IMR-90 (cell line): ENCODE measurements at regions not wholly inside any gene's neighbourhood (a gene's known extent, or its start where the extent isn't known, plus 50 kb on each side); places are given as distances from the start of the nearest gene placed in this dataset.
A peak's percentile ranks its signal among the peaks of the same experiment; 100 is the strongest.

ENCODE experiments used
- ATAC-seq: fragments of 200-7000 bp; cut with Tn5 transposase; 2 replicates; pipeline ENCODE4 v1.9.1; 2020; ENCODE audit warnings: low read depth, mild to moderate bottlenecking, moderate library complexity
- BruUV-seq: library from RNA; stranded (reverse); fragments of 400-500 nt; replicated peaks from 2 replicates; lab custom pipeline; 2021; lab: Mats Ljungman, UMichigan
- CTCF ChIA-PET: fragments of 300-600 bp; formaldehyde crosslinking; extraction: SDS; loops from one replicate; lab custom pipeline; 2021; ENCODE audit warnings: antibody characterized with exemption; lab: Yijun Ruan, JAX
- POLR2A ChIA-PET: fragments of 300-600 bp; sonication (Branson Sonifier 250); formaldehyde crosslinking; loops from one replicate; lab custom pipeline; 2022; ENCODE audit warnings: antibody characterized with exemption; ENCODE audit not compliant: unreplicated experiment; lab: Charles Lee
- DNase-seq: peaks from one replicate; pipeline ENCODE4 v3.0.0; 2013
- H2AFZ ChIP-seq: replicated peaks from 2 replicates; pipeline ENCODE3; 2013; ENCODE audit warnings: low read length, mild to moderate bottlenecking; ENCODE audit not compliant: poor library complexity
- H2AK5ac ChIP-seq: 2 replicates; pipeline ENCODE4 v1.6.1; 2013; ENCODE audit warnings: low read depth, low read length, inconsistent platforms
- H2AK9ac ChIP-seq: replicated peaks from 2 replicates; pipeline ENCODE3; 2013; ENCODE audit warnings: mild to moderate bottlenecking, low read depth, low read length, moderate library complexity; ENCODE audit not compliant: poor library complexity
- H2BK120ac ChIP-seq: 2 replicates; pipeline ENCODE4 v1.6.1; 2013; ENCODE audit warnings: low read depth, low read length, inconsistent platforms
- H2BK15ac ChIP-seq: 3 replicates; pipeline ENCODE4 v1.6.1; 2013; ENCODE audit warnings: low read depth, low read length, inconsistent platforms
- H2BK20ac ChIP-seq: 2 replicates; pipeline ENCODE4 v1.6.1; 2013; ENCODE audit warnings: low read depth, mild to moderate bottlenecking, inconsistent platforms, low read length, moderate library complexity
- H2BK5ac ChIP-seq: 2 replicates; pipeline ENCODE4 v1.6.1; 2013; ENCODE audit warnings: mild to moderate bottlenecking, low read depth, low read length, inconsistent platforms; ENCODE audit not compliant: poor library complexity, severe bottlenecking
- H3K14ac ChIP-seq: replicated peaks from 2 replicates; pipeline ENCODE4 v1.6.1; 2013; ENCODE audit warnings: low read depth, low read length, inconsistent platforms
- H3K18ac ChIP-seq: 2 replicates; pipeline ENCODE4 v1.6.1; 2013; ENCODE audit warnings: low read depth, low read length, control low read depth
- H3K23ac ChIP-seq: 2 replicates; pipeline ENCODE4 v1.6.1; 2013; ENCODE audit warnings: low read depth, low read length, inconsistent platforms
- H3K27ac ChIP-seq: 2 replicates; pipeline ENCODE4 v1.5.1; 2013; ENCODE audit warnings: mild to moderate bottlenecking, control low read depth, low read length; ENCODE audit not compliant: insufficient read depth
- H3K27me3 ChIP-seq: 2 replicates; pipeline ENCODE4 v1.6.1; 2013; ENCODE audit warnings: low read length; ENCODE audit not compliant: control insufficient read depth, insufficient read depth
- H3K36me3 ChIP-seq: 2 replicates; pipeline ENCODE4 v1.6.1; 2013; ENCODE audit warnings: low read length, mixed read lengths; ENCODE audit not compliant: control insufficient read depth, insufficient read depth
- H3K4ac ChIP-seq: 2 replicates; pipeline ENCODE4 v1.6.1; 2013; ENCODE audit warnings: low read depth, low read length, inconsistent platforms
- H3K4me1 ChIP-seq: 2 replicates; pipeline ENCODE4 v1.6.1; 2013; ENCODE audit warnings: low read length, mixed read lengths; ENCODE audit not compliant: control insufficient read depth, insufficient read depth
- H3K4me2 ChIP-seq: 2 replicates; pipeline ENCODE4 v1.6.1; 2013; ENCODE audit warnings: low read depth, mild to moderate bottlenecking, control low read depth, low read length, moderate library complexity
- H3K4me3 ChIP-seq: 2 replicates; pipeline ENCODE4 v1.5.1; 2013; ENCODE audit warnings: low read depth, mild to moderate bottlenecking, control low read depth, low read length, moderate library complexity; ENCODE audit not compliant: insufficient read depth
- H3K56ac ChIP-seq: 2 replicates; pipeline ENCODE4 v1.6.1; 2013; ENCODE audit warnings: low read length, inconsistent platforms; ENCODE audit not compliant: insufficient read depth; ENCODE audit errors: extremely low read depth
- H3K79me1 ChIP-seq, 2 experiments: 2 replicates each; pipeline ENCODE4 v1.6.1; 2013; ENCODE audit warnings: low read length in 2 of 2, inconsistent platforms in 1 of 2, low read depth in 1 of 2
- H3K9ac ChIP-seq: 2 replicates; pipeline ENCODE4 v1.6.1; 2013; ENCODE audit warnings: low read depth, low read length, control low read depth
- H3K9me1 ChIP-seq: 2 replicates; pipeline ENCODE4 v1.6.1; 2013; ENCODE audit warnings: low read length, inconsistent platforms; ENCODE audit not compliant: insufficient read depth
- H3K9me3 ChIP-seq: 2 replicates; pipeline ENCODE4 v1.6.1; 2013; ENCODE audit warnings: low read length; ENCODE audit not compliant: control insufficient read depth, insufficient read depth
- H4K20me1 ChIP-seq: 2 replicates; pipeline ENCODE4 v1.6.1; 2013; ENCODE audit warnings: low read length, inconsistent platforms; ENCODE audit not compliant: insufficient read depth
- H4K5ac ChIP-seq: 2 replicates; pipeline ENCODE4 v1.6.1; 2013; ENCODE audit warnings: mild to moderate bottlenecking, low read depth, low read length, control low read depth
- H4K8ac ChIP-seq, 2 experiments: 2 replicates each; pipeline ENCODE4 v1.6.1; 2013; ENCODE audit warnings: low read depth in 2 of 2, low read length in 2 of 2, control low read depth in 1 of 2, inconsistent platforms in 1 of 2
- H4K91ac ChIP-seq: 2 replicates; pipeline ENCODE4 v1.6.1; 2013; ENCODE audit warnings: low read depth, low read length, inconsistent platforms; ENCODE audit not compliant: insufficient read depth
- FOS ChIP-seq: fragments of 150-350 bp; IDR thresholded peaks from 2 replicates; pipeline ENCODE4 v1.6.1; 2016; ENCODE audit warnings: low read depth, low read length
- WGBS, 2 experiments: methylation state at CpG; one replicate each; pipeline versions ENCODE4 v1.1.5 to v1.1.7; 2013; ENCODE audit warnings: missing lambda C conversion rate in 2 of 2; ENCODE audit not compliant: insufficient read length in 1 of 2; ENCODE audit errors: extremely low coverage in 2 of 2; 5-methylcytosine and 5-hydroxymethylcytosine counted together
- dilution Hi-C: fragments of 300-500 bp; cut with HindIII; formaldehyde crosslinking; loops from one replicate; pipeline ENCODE4 v1.14.3; 2018; ENCODE audit warnings: low sequenced_read_pairs; ENCODE audit not compliant: unreplicated experiment
- in situ Hi-C: fragments of 300-500 bp; cut with MboI; formaldehyde crosslinking; loops from 3 replicates; pipeline ENCODE4 v1.14.3; 2019; ENCODE audit warnings: low sequenced_read_pairs, inconsistent platforms, mixed read lengths
- intact Hi-C: fragments of 100-400 bp; cut with micrococcal nuclease; formaldehyde crosslinking; loops from 2 replicates; pipeline ENCODE4 v1.10.0; 2022

DNA sequence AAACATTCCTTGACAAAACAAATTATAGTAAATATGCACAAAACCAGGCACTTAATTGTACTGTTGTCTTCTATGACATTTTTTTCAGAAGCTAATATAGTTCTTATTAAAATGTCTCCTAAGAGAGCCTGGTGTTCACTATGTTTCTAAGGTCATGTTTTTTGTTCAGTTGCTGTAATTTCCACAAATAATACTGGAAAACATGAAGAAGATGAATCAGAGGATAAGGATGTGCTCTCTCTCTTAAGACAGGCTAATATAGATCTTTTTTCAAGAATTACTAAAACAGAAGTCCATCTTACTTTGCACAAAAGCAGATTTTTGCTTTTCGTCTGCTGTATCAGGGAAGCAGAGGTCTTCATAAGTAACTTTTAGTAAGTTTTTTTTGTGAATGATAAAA is 823.0 kb upstream of the NECTIN3 start:
- H3K4ac ChIP-seq = no peak overlapping the region
- H3K79me1 ChIP-seq = no peaks in the 10 kb centered on the region
- ATAC-seq (peak; percentile 53; the same call in 1 of the 2 replicates), DNase-seq (peak; percentile 52)
- H3K14ac ChIP-seq = no peak overlapping the region
- H2AK5ac ChIP-seq = no peak overlapping the region
- H3K9me3 ChIP-seq = no peaks in the 10 kb centered on the region
- in situ Hi-C loops = no loop called here
- no peak overlapping the region for H2BK15ac ChIP-seq
- WGBS, 2 experiments = no CpG with 5 or more reads among the region's 1 CpG
- H3K4me3 ChIP-seq = no peak overlapping the region
- no peak overlapping the region for H3K18ac ChIP-seq
- no peak overlapping the region for H2BK120ac ChIP-seq
- no peak overlapping the region for H3K4me2 ChIP-seq
- H2AFZ ChIP-seq = no peak overlapping the region
- no peaks in the 10 kb centered on the region for H3K36me3 ChIP-seq
- dilution Hi-C loops = no loop called here
- H3K27ac ChIP-seq = no peak overlapping the region
- H3K23ac ChIP-seq = no peak overlapping the region
- H4K5ac ChIP-seq = no peak overlapping the region
- no peak overlapping the region for H3K56ac ChIP-seq
- CTCF ChIA-PET = interaction anchor here (1.7 kb wide), 1 partner anchor 11 kb away, joined by 4 read pairs; no protein-coding TSS in a partner anchor
- POLR2A ChIA-PET = no interaction called here
- no peaks in the 10 kb centered on the region for H3K9me1 ChIP-seq
- H4K91ac ChIP-seq = no peak overlapping the region
- H2AK9ac ChIP-seq = no peak overlapping the region
- H4K8ac ChIP-seq = no peak overlapping the region; a peak in 1 of 4 replicates
- H4K20me1 ChIP-seq = no peaks in the 10 kb centered on the region
- BruUV-seq = no TSS peak
- intact Hi-C loops = no loop called here
- no peak overlapping the region for H2BK5ac ChIP-seq
- TF ChIP-seq FOS = no peak
- no peaks in the 10 kb centered on the region for H3K4me1 ChIP-seq
- no peak overlapping the region for H3K9ac ChIP-seq
- H3K27me3 ChIP-seq = no peaks in the 10 kb centered on the region
- no peak overlapping the region for H2BK20ac ChIP-seq
